Breast epithelium (tissue), 3 donors: ENCODE measurements at regions not wholly inside any gene's neighbourhood (a gene's known extent, or its start where the extent isn't known, plus 50 kb on each side); places are given as distances from the start of the nearest gene placed in this dataset.

ENCODE experiments used
- CTCF ChIP-seq, 3 donors: fragments of 450-650 bp; IDR thresholded peaks; one replicate each; pipeline ENCODE4 v1.5.1; 2016 to 2017; ENCODE audit warnings: antibody characterized with exemption in 3 of 3, mild to moderate bottlenecking in 3 of 3, moderate library complexity in 3 of 3
- POLR2A ChIP-seq: fragments of 450-650 bp; IDR thresholded peaks from one replicate; pipeline ENCODE4 v1.6.1; 2016; ENCODE audit warnings: antibody characterized with exemption, mild to moderate bottlenecking, moderate library complexity
- POLR2AphosphoS5 ChIP-seq, 3 donors: sonication (generic); formaldehyde crosslinking; IDR thresholded peaks; one replicate each; pipeline ENCODE4 v1.6.1; 2017; ENCODE audit warnings: antibody characterized with exemption in 3 of 3

- TF ChIP-seq CTCF (IDR thresholded peaks at IDR 0.05) (no peak), POLR2A (no peak), POLR2AphosphoS5 (IDR thresholded peaks at IDR 0.05) (no peak)
These were observed 174.5 kb upstream of the MAOA start for GRCh38 chrX:43481576-43481975.
